K562 (cell line): ENCODE measurements at regions not wholly inside any gene's neighbourhood (a gene's known extent, or its start where the extent isn't known, plus 50 kb on each side); places are given as distances from the start of the nearest gene placed in this dataset.

Source experiments
- ATAC-seq: fragments of 200-7000 bp; cut with Tn5 transposase; 3 replicates; pipeline ENCODE4 v1.9.1; 2020; ENCODE audit warnings: moderate library complexity
- BruUV-seq: library from RNA; stranded (reverse); fragments of 400-500 nt; replicated peaks from 2 replicates; lab custom pipeline; 2021; lab: Mats Ljungman, UMichigan
- CTCF ChIA-PET: fragments of 300-600 bp; formaldehyde crosslinking; extraction: SDS; loops from one replicate; lab custom pipeline; 2021; ENCODE audit warnings: low intra/inter-chr PET ratio; lab: Yijun Ruan, JAX
- POLR2A ChIA-PET: fragments of 300-600, 350-650 bp; sonication (Branson Sonifier 250); formaldehyde crosslinking; extraction: SDS; loops from one replicate; lab custom pipeline; 2021; ENCODE audit warnings: antibody characterized with exemption, inconsistent platforms; lab: Yijun Ruan, JAX
- DNase-seq, 4 experiments: peaks; one replicate each; pipeline versions ENCODE4 v3.0.0 to v3.0.0-alpha.2; 2011 to 2018; ENCODE audit warnings: low spot score in 3 of 4, mixed read lengths in 3 of 4; ENCODE audit errors: extremely low read depth in 1 of 4
- FAIRE-seq: peaks from 2 replicates; lab custom pipeline; 2011; peaks lifted over from hg19 to GRCh38; lab: Jason Lieb, UNC
- H2AFZ ChIP-seq: 2 replicates; pipeline ENCODE4 v1.6.0; 2011; ENCODE audit warnings: low read depth, low read length, control low read depth, inconsistent platforms
- H3K27ac ChIP-seq: fragments of 200-600 bp; 3 replicates; pipeline ENCODE4 v1.8.0; 2011; ENCODE audit warnings: low read depth, mild to moderate bottlenecking, control low read depth, inconsistent platforms, low read length, moderate library complexity, mixed read lengths; ENCODE audit errors: extremely low read depth
- H3K27me3 ChIP-seq, 2 experiments: fragments of 300-600 bp in 1 of 2; 2 replicates in 1 of 2; 3 replicates in 1 of 2; pipeline versions ENCODE4 v1.6.0 to v1.8.0; 2011; ENCODE audit warnings: inconsistent platforms in 2 of 2, low read length in 2 of 2, mild to moderate bottlenecking in 1 of 2, mixed read lengths in 1 of 2, moderate library complexity in 1 of 2; ENCODE audit not compliant: control insufficient read depth in 2 of 2, insufficient read depth in 2 of 2
- H3K36me3 ChIP-seq: fragments of 300-600 bp; 3 replicates; pipeline ENCODE4 v1.8.0; 2011; ENCODE audit warnings: mild to moderate bottlenecking, low read length, inconsistent platforms; ENCODE audit not compliant: control insufficient read depth, insufficient read depth
- H3K4me1 ChIP-seq, 2 experiments: fragments of 200-600 bp in 1 of 2; replicated peaks in 1 of 2; 2 replicates in 1 of 2; 3 replicates in 1 of 2; pipeline versions ENCODE4 v1.5.1 to v1.8.0; 2011; ENCODE audit warnings: inconsistent platforms in 2 of 2, low read length in 2 of 2, mild to moderate bottlenecking in 1 of 2, mixed read lengths in 1 of 2, moderate library complexity in 1 of 2; ENCODE audit not compliant: control insufficient read depth in 2 of 2, insufficient read depth in 2 of 2
- H3K4me2 ChIP-seq: 2 replicates; pipeline ENCODE4 v1.6.1; 2011; ENCODE audit warnings: low read length, control low read depth, inconsistent platforms, mixed read lengths; ENCODE audit not compliant: insufficient read depth
- H3K4me3 ChIP-seq: fragments of 200-600 bp; sonication (generic), shearing (Covaris generic); 2 replicates; pipeline ENCODE4 v1.5.1; 2016; ENCODE audit warnings: control low read depth, inconsistent platforms
- H3K79me2 ChIP-seq: fragments of 200-600 bp; 3 replicates; pipeline ENCODE4 v1.8.0; 2011; ENCODE audit warnings: low read length, inconsistent platforms; ENCODE audit not compliant: control insufficient read depth, insufficient read depth
- H3K9ac ChIP-seq, 2 experiments: 2 replicates each; pipeline versions ENCODE4 v1.6.0 to v1.6.1; 2011; ENCODE audit warnings: low read depth in 2 of 2, low read length in 2 of 2, control low read depth in 1 of 2, inconsistent platforms in 1 of 2, mild to moderate bottlenecking in 1 of 2, mixed read lengths in 1 of 2; ENCODE audit not compliant: insufficient read depth in 1 of 2
- H3K9me1 ChIP-seq: one replicate; pipeline ENCODE4 v1.6.0; 2011; ENCODE audit warnings: inconsistent platforms, mild to moderate bottlenecking, low read length, moderate library complexity; ENCODE audit not compliant: control insufficient read depth, insufficient read depth
- H3K9me3 ChIP-seq: replicated peaks from 2 replicates; pipeline ENCODE4 v1.5.1; 2011; ENCODE audit warnings: low read depth, low read length, inconsistent platforms; ENCODE audit not compliant: control insufficient read depth, insufficient read depth
- H4K20me1 ChIP-seq: replicated peaks from 2 replicates; pipeline ENCODE4 v1.6.1; 2011; ENCODE audit warnings: low read length, inconsistent platforms, mixed read lengths; ENCODE audit not compliant: control insufficient read depth, insufficient read depth
- BHLHE40 ChIP-seq: IDR thresholded peaks from 2 replicates; pipeline ENCODE4 v1.6.1; 2011; ENCODE audit warnings: low read length, improper control_type of control experiment
- CSDE1 ChIP-seq, 2 experiments: fragments of 450-650 bp; IDR thresholded peaks; 2 replicates each; pipeline ENCODE4 v1.6.1; 2016; ENCODE audit warnings: mild to moderate bottlenecking in 1 of 2
- IRF2 ChIP-seq: sonication (generic); formaldehyde crosslinking; IDR thresholded peaks from 2 replicates; pipeline ENCODE4 v1.8.1; 2022; ENCODE audit warnings: mild to moderate bottlenecking, missing genetic modification reagents
- NCOA4 ChIP-seq: fragments of 450-650 bp; IDR thresholded peaks from 2 replicates; pipeline ENCODE4 v1.6.1; 2018; ENCODE audit warnings: mild to moderate bottlenecking; ENCODE audit not compliant: partially characterized antibody
- POLR2H ChIP-seq: IDR thresholded peaks from 2 replicates; pipeline ENCODE4 v1.6.1; 2016; ENCODE audit warnings: missing genetic modification characterization, low read depth, mild to moderate bottlenecking, control low read depth, missing compliant biosample characterization, moderate library complexity
- PPARD ChIP-seq: fragments of 250-450 bp; sonication (Bioruptor Pico); IDR thresholded peaks from 2 replicates; pipeline ENCODE4 v1.8.0; 2022; ENCODE audit warnings: inconsistent platforms, mild to moderate bottlenecking, moderate library complexity
- SREBF1 ChIP-seq: fragments of 150-350 bp; IDR thresholded peaks from 2 replicates; pipeline ENCODE4 v1.6.1; 2014; ENCODE audit warnings: antibody characterized with exemption, low read depth, low read length, borderline replicate concordance
- SRSF3 ChIP-seq: fragments of 200-400 bp; formaldehyde crosslinking; IDR thresholded peaks from 2 replicates; pipeline ENCODE4 v1.6.1; 2016; ENCODE audit warnings: mild to moderate bottlenecking, low read length, moderate library complexity; ENCODE audit not compliant: insufficient read depth
- TCFL5 ChIP-seq: fragments of 250-450 bp; sonication (Bioruptor Pico); conservative IDR thresholded peaks from 2 replicates; pipeline ENCODE4 v1.6.1; 2021; ENCODE audit warnings: mild to moderate bottlenecking, moderate library complexity, matching md5 sums
- XRCC5 ChIP-seq: fragments of 200-400 bp; formaldehyde crosslinking; IDR thresholded peaks from 2 replicates; pipeline ENCODE4 v1.6.1; 2017; ENCODE audit warnings: low read depth, mild to moderate bottlenecking, low read length
- ZFP1 ChIP-seq: fragments of 450-650 bp; formaldehyde crosslinking; IDR thresholded peaks from 2 replicates; pipeline ENCODE4 v1.4.0; 2020; ENCODE audit warnings: mild to moderate bottlenecking, mixed read lengths
- ZNF133 ChIP-seq: fragments of 250-450 bp; sonication (Bioruptor Pico); IDR thresholded peaks from 2 replicates; pipeline ENCODE4 v1.4.0; 2020; ENCODE audit warnings: mild to moderate bottlenecking
- ZNF239 ChIP-seq: fragments of 250-450 bp; sonication (Bioruptor Pico); IDR thresholded peaks from 2 replicates; pipeline ENCODE4 v1.4.0; 2020; ENCODE audit warnings: mild to moderate bottlenecking
- WGBS: fragments of 100-300 bp; shearing (Covaris generic); methylation state at CpG from one replicate; pipeline ENCODE4 v1.1.6; 2016; ENCODE audit warnings: low coverage, mixed read lengths; ENCODE audit not compliant: insufficient coverage; ENCODE audit errors: missing lambda C conversion rate; 5-methylcytosine and 5-hydroxymethylcytosine counted together
- in situ Hi-C: fragments of 300-500 bp; cut with MboI; formaldehyde crosslinking; loops from 4 replicates; pipeline ENCODE4 v1.15.0; 2018; ENCODE audit warnings: inconsistent platforms, mixed read lengths
- intact Hi-C: fragments of 100-400 bp; cut with micrococcal nuclease; formaldehyde crosslinking; loops from 2 replicates; pipeline ENCODE4 v1.14.2; 2022

DNA sequence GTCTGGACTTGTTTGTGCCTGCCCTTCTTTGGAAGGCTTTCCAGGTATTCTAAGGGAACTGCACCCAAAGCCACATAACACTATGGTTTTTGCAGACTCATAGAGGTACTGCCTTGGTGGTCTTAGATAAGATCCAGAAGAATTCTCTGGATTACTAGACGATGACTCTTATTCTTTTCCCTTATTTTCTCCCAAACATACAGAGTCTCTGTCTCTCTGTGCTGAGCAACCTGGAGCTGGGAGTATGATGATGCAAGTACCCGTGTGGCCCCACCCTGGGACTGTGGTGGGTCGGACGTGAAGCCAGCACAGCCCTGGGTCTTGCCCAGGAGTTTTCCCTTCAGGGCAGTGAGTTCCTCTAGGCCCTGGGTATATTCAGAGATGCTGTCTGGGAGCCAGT is 1342.4 kb upstream of the TENM3 start:
- POLR2A ChIA-PET, result no interaction called here
- FAIRE-seq, result no peak
- WGBS, result 0% methylated on average over 4 of the region's 4 CpGs
- Histone ChIP-seq H3K4me3 (no peak overlapping the region), H4K20me1 (no peaks in the 10 kb centered on the region), H2AFZ (no peak overlapping the region), H3K9me1 (no peaks in the 10 kb centered on the region), H3K36me3 (no peaks in the 10 kb centered on the region), H3K9me3 (no peaks in the 10 kb centered on the region), H3K4me1 (no peaks in the 10 kb centered on the region), H3K79me2 (no peaks in the 10 kb centered on the region), H3K9ac (no peak overlapping the region), H3K4me2 (no peak overlapping the region), H3K27ac (no peak overlapping the region), H3K27me3 (no peaks in the 10 kb centered on the region)
- TF ChIP-seq SRSF3 (no peak), POLR2H (tag) (no peak), ZFP1 (CRISPR knock-in tag) (no peak), XRCC5 (no peak), ZNF239 (CRISPR knock-in tag) (no peak), PPARD (CRISPR knock-in tag) (no peak), NCOA4 (no peak), ZNF133 (no peak), CSDE1 (IDR thresholded peaks at IDR 0.05) (no peak), TCFL5 (no peak), BHLHE40 (no peak), IRF2 (CRISPR knock-in tag) (no peak), SREBF1 (no peak)
- ATAC-seq, result no peak
- intact Hi-C loops, result no loop called here
- in situ Hi-C loops, result no loop called here
- DNase-seq, result no peak
- CTCF ChIA-PET, result no interaction called here
- BruUV-seq, result no TSS peak
